ENCODE measurements at regions not wholly inside any gene's neighbourhood (a gene's known extent, or its start where the extent isn't known, plus 50 kb on each side); places are given as distances from the start of the nearest gene placed in this dataset.

DNA sequence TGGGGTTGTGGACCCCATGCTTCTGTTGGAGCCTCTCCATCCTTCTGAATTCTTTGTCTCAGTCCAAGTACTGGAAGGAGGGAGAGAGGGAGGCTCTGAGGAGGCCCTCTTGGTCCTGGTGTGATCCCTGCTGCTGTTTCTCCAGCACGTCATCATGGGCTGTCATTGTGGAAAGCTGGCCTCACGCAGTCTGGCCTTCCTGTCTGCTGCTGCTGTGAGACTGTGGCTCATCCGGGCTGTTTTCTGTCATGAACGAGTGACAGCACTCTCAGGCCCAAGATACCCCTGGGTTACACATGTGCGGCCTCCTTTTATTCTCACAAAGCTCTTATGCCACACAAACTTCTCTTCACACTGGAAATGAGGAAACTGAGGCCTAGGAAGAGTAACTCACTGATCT, 499.3 kb downstream of the CCDC171 start:
- no peaks in the 10 kb centered on the region for H3K36me3 ChIP-seq (ENCODE audit: insufficient read depth, low read length)
- H3K9me3 ChIP-seq (ENCODE audit: low read length), result no peaks in the 10 kb centered on the region
- no peaks in the 10 kb centered on the region for H3K27me3 ChIP-seq (ENCODE audit: insufficient read depth, low read length)
- no peaks in the 10 kb centered on the region for H3F3A ChIP-seq (ENCODE audit: insufficient read depth, low read length)
- H3K4me1 ChIP-seq (ENCODE audit: insufficient read depth, low read length, severe bottlenecking), result no peaks in the 10 kb centered on the region
- no peaks in the 10 kb centered on the region for H3K9me2 ChIP-seq (ENCODE audit: low read depth, low read length)
- no peaks in the 10 kb centered on the region for H3K79me2 ChIP-seq (ENCODE audit: insufficient read depth, low read length)
- no peak overlapping the region for H3K4me2 ChIP-seq (ENCODE audit: low read length)
- H3K4me3 ChIP-seq (ENCODE audit: low read depth, low read length, poor library complexity, severe bottlenecking), result no peak overlapping the region
- no peak overlapping the region for H3K27ac ChIP-seq (ENCODE audit: low read depth, low read length, poor library complexity, severe bottlenecking)
- no peak overlapping the region for H3K9ac ChIP-seq (ENCODE audit: low read length)
- H4K20me1 ChIP-seq (ENCODE audit: insufficient read depth, low read length), result no peaks in the 10 kb centered on the region
- no peak for TF ChIP-seq EZH2 (IDR thresholded peaks at IDR 0.05; ENCODE audit: borderline replicate concordance, low read length)
- TF ChIP-seq, protein P1, sequence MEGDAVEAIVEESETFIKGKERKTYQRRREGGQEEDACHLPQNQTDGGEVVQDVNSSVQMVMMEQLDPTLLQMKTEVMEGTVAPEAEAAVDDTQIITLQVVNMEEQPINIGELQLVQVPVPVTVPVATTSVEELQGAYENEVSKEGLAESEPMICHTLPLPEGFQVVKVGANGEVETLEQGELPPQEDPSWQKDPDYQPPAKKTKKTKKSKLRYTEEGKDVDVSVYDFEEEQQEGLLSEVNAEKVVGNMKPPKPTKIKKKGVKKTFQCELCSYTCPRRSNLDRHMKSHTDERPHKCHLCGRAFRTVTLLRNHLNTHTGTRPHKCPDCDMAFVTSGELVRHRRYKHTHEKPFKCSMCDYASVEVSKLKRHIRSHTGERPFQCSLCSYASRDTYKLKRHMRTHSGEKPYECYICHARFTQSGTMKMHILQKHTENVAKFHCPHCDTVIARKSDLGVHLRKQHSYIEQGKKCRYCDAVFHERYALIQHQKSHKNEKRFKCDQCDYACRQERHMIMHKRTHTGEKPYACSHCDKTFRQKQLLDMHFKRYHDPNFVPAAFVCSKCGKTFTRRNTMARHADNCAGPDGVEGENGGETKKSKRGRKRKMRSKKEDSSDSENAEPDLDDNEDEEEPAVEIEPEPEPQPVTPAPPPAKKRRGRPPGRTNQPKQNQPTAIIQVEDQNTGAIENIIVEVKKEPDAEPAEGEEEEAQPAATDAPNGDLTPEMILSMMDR (IDR thresholded peaks at IDR 0.05; ENCODE audit: low read length), result no peak
- no peak overlapping the region for H2AFZ ChIP-seq (ENCODE audit: low read length)

DNA sequence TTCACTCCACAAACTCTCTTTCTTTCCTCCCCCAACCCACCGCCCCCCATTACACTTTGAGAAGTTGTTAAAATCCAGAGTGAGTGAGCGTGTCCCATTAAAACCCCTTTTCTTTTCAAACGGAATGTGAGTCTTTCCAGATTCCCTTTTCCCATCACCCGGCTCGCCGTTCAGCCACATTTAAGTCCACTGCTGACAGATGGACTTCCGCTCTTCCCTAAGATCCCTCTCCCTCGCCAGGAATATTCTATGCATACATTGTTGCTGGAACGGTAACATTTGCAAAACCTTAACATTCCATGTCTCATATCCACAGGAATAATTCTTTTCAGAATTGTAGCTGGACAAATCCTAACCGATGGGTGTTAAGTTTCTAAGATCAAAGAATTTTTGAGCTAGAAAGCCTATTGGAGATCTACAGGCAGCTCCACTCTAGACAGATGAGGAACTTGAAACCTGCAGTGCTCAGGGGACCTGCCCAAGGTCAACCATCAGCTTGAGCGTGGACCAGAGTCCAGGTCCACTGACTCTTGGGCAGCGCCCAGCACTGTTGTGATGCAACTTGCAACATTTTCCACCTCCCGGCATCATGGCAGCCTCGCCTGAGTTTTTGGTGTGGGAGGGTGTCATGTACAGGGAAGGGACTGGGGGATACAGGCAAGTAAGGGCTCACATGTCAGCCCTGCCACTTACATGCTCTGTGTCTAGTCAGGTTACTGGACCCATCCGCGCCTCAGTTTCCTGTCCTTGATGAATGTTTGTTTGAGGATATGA, 500.1 kb downstream of the CCDC171 start:
- Histone ChIP-seq H3K79me2 (ENCODE audit: insufficient read depth, low read length) (no peaks in the 10 kb centered on the region), H3K4me3 (ENCODE audit: low read depth, low read length, poor library complexity, severe bottlenecking) (no peak overlapping the region)

DNA sequence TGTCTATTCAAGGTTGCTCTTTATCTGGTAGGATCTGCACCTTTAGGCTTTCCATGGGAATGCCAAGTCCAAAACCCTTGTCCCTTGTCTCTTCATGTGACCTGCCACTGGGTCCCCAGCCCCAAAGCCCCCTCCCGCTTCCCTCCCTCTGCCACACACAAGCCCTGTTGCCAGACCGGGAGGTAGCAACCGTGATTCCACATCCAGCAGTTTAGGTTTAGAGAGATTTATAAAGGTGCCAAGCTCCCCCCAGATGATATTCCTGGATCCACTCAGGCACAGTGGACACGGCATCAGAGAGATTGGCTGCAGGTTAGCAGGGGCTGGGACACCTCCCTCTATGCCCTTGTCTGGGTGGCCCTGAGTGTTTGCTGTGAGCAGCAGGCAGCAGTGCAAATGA, 504.7 kb downstream of the CCDC171 start:
- Histone ChIP-seq H3K79me2 (ENCODE audit: insufficient read depth, low read length) (no peaks in the 10 kb centered on the region), H3K4me3 (ENCODE audit: low read depth, low read length, poor library complexity, severe bottlenecking) (no peak overlapping the region), H3K4me2 (ENCODE audit: low read length) (no peak overlapping the region), H2AFZ (ENCODE audit: low read length) (no peak overlapping the region), H3F3A (ENCODE audit: insufficient read depth, low read length) (no peaks in the 10 kb centered on the region), H3K9ac (ENCODE audit: low read length) (no peak overlapping the region), H3K27me3 (ENCODE audit: insufficient read depth, low read length) (no peaks in the 10 kb centered on the region), H3K36me3 (ENCODE audit: insufficient read depth, low read length) (no peaks in the 10 kb centered on the region), H4K20me1 (ENCODE audit: insufficient read depth, low read length) (no peaks in the 10 kb centered on the region), H3K9me3 (ENCODE audit: low read length) (no peaks in the 10 kb centered on the region), H3K9me2 (ENCODE audit: low read depth, low read length) (no peaks in the 10 kb centered on the region), H3K4me1 (ENCODE audit: insufficient read depth, low read length, severe bottlenecking) (no peaks in the 10 kb centered on the region), H3K27ac (ENCODE audit: low read depth, low read length, poor library complexity, severe bottlenecking) (no peak overlapping the region)
- TF ChIP-seq, protein P1 (IDR thresholded peaks at IDR 0.05; ENCODE audit: low read length), result no peak
- no peak for TF ChIP-seq EZH2 (IDR thresholded peaks at IDR 0.05; ENCODE audit: borderline replicate concordance, low read length)

More for the DNA sequence above, 500.1 kb downstream of the CCDC171 start:
- Histone ChIP-seq H2AFZ (ENCODE audit: low read length) (no peak overlapping the region), H3K27ac (ENCODE audit: low read depth, low read length, poor library complexity, severe bottlenecking) (no peak overlapping the region), H3K36me3 (ENCODE audit: insufficient read depth, low read length) (no peaks in the 10 kb centered on the region), H3K9me2 (ENCODE audit: low read depth, low read length) (no peaks in the 10 kb centered on the region), H3K9ac (ENCODE audit: low read length) (no peak overlapping the region), H3F3A (ENCODE audit: insufficient read depth, low read length) (no peaks in the 10 kb centered on the region), H3K4me1 (ENCODE audit: insufficient read depth, low read length, severe bottlenecking) (no peaks in the 10 kb centered on the region), H4K20me1 (ENCODE audit: insufficient read depth, low read length) (no peaks in the 10 kb centered on the region), H3K27me3 (ENCODE audit: insufficient read depth, low read length) (no peaks in the 10 kb centered on the region), H3K4me2 (ENCODE audit: low read length) (no peak overlapping the region), H3K9me3 (ENCODE audit: low read length) (no peaks in the 10 kb centered on the region)
- TF ChIP-seq EZH2 (IDR thresholded peaks at IDR 0.05; ENCODE audit: borderline replicate concordance, low read length), result no peak
- TF ChIP-seq, protein P1 (IDR thresholded peaks at IDR 0.05; ENCODE audit: low read length), result no peak

All from OCI-LY1 (cell line).